Mammary epithelial cell (primary cell): ENCODE measurements at regions not wholly inside any gene's neighbourhood (a gene's known extent, or its start where the extent isn't known, plus 50 kb on each side); places are given as distances from the start of the nearest gene placed in this dataset.

Source experiments
- CTCF ChIP-seq, 2 donors: IDR thresholded peaks in 1 of 2; conservative IDR thresholded peaks in 1 of 2; 2 replicates each; pipeline ENCODE4 v1.5.1; 2011 to 2012; ENCODE audit warnings: inconsistent platforms in 2 of 2, low read length in 2 of 2, mild to moderate bottlenecking in 2 of 2, control low read depth in 1 of 2, low read depth in 1 of 2; ENCODE audit not compliant: insufficient read depth in 1 of 2; ENCODE audit errors: extremely low read depth in 1 of 2
- EZH2 ChIP-seq: IDR thresholded peaks from 2 replicates; pipeline ENCODE4 v1.6.1; 2012; ENCODE audit warnings: low read length, inconsistent platforms, borderline replicate concordance

- TF ChIP-seq CTCF (conservative IDR thresholded peaks at IDR 0.05 in 1 of 2, IDR thresholded peaks at IDR 0.05 in 1 of 2; ENCODE audit: extremely low read depth in 1 of 2, insufficient read depth in 1 of 2, low read depth in 1 of 2, low read length in 2 of 2) (peak; percentile 53 to 62), EZH2 (no peak)
Measured at GRCh38 chr5:171606414-171607024, 179.1 kb upstream of the SMIM23 start.
